Naive thymus-derived CD4-positive, alpha-beta T cell (primary cell): ENCODE measurements at regions not wholly inside any gene's neighbourhood (a gene's known extent, or its start where the extent isn't known, plus 50 kb on each side); places are given as distances from the start of the nearest gene placed in this dataset.

Experiments used
- ATAC-seq: fragments of 150-1000 bp; cut with Tn5 transposase; 2 replicates; pipeline ENCODE4 v1.10.0; 2021; ENCODE audit warnings: mild to moderate bottlenecking, moderate library complexity
- CTCF ChIA-PET: fragments of 350-600 bp; sonication (Branson Sonifier 250); formaldehyde crosslinking; loops from one replicate; lab custom pipeline; 2021; ENCODE audit warnings: antibody characterized with exemption; lab: Charles Lee
- POLR2A ChIA-PET: fragments of 350-600 bp; sonication (Branson Sonifier 250); formaldehyde crosslinking; loops from one replicate; lab custom pipeline; 2021; ENCODE audit warnings: antibody characterized with exemption, inconsistent platforms; lab: Charles Lee
- DNase-seq, 9 donors: peaks; one replicate each; pipeline versions ENCODE4 v3.0.0 to v3.0.0-alpha.2; 2020 to 2022; ENCODE audit warnings: mixed read lengths in 1 of 9
- H3K27ac ChIP-seq: one replicate; pipeline ENCODE4 v1.7.0; 2013; ENCODE audit warnings: mild to moderate bottlenecking, low read depth, low read length, moderate library complexity
- H3K27me3 ChIP-seq, 2 donors: one replicate each; pipeline ENCODE4 v1.7.0; 2013; ENCODE audit warnings: low read length in 2 of 2, mild to moderate bottlenecking in 2 of 2, moderate library complexity in 2 of 2; ENCODE audit not compliant: control insufficient read depth in 2 of 2, insufficient read depth in 2 of 2
- H3K36me3 ChIP-seq, 3 experiments: 1 replicate in 2 of 3; 2 replicates in 1 of 3; pipeline ENCODE4 v1.7.0; 2013; ENCODE audit warnings: low read length in 3 of 3, mild to moderate bottlenecking in 3 of 3, moderate library complexity in 1 of 3; ENCODE audit not compliant: insufficient read depth in 3 of 3, control insufficient read depth in 2 of 3
- H3K4me1 ChIP-seq, 2 donors: one replicate each; pipeline ENCODE4 v1.7.0; 2013; ENCODE audit warnings: low read length in 2 of 2, mild to moderate bottlenecking in 2 of 2, moderate library complexity in 1 of 2; ENCODE audit not compliant: control insufficient read depth in 2 of 2, insufficient read depth in 2 of 2
- H3K4me3 ChIP-seq: 2 replicates; pipeline ENCODE4 v1.7.0; 2013; ENCODE audit warnings: mild to moderate bottlenecking, low read length
- H3K9me3 ChIP-seq, 3 experiments: 1 replicate in 2 of 3; 2 replicates in 1 of 3; pipeline ENCODE4 v1.7.0; 2013; ENCODE audit warnings: low read length in 3 of 3; ENCODE audit not compliant: control insufficient read depth in 2 of 3
- H3K27ac Mint-ChIP-seq, 9 donors: one replicate each; pipeline ENCODE4 v1.8.0; 2020 to 2022; ENCODE audit warnings: mixed read lengths in 9 of 9, mild to moderate bottlenecking in 8 of 9, moderate library complexity in 5 of 9, inconsistent platforms in 2 of 9
- H3K27me3 Mint-ChIP-seq, 5 donors: one replicate each; pipeline ENCODE4 v1.8.0; 2021 to 2022; ENCODE audit warnings: mixed read lengths in 5 of 5, mild to moderate bottlenecking in 1 of 5
- H3K36me3 Mint-ChIP-seq, 5 donors: one replicate each; pipeline ENCODE4 v1.8.0; 2020 to 2022; ENCODE audit warnings: mixed read lengths in 5 of 5, mild to moderate bottlenecking in 3 of 5, inconsistent platforms in 1 of 5
- H3K4me1 Mint-ChIP-seq, 7 donors: one replicate each; pipeline ENCODE4 v1.8.0; 2020 to 2022; ENCODE audit warnings: mixed read lengths in 7 of 7, mild to moderate bottlenecking in 3 of 7, inconsistent platforms in 1 of 7
- H3K4me3 Mint-ChIP-seq, 10 donors: one replicate each; pipeline ENCODE4 v1.8.0; 2020 to 2022; ENCODE audit warnings: mild to moderate bottlenecking in 10 of 10, mixed read lengths in 10 of 10, moderate library complexity in 6 of 10, inconsistent platforms in 2 of 10
- H3K9me3 Mint-ChIP-seq, 11 donors: one replicate each; pipeline ENCODE4 v1.8.0; 2020 to 2022; ENCODE audit warnings: mixed read lengths in 11 of 11, mild to moderate bottlenecking in 4 of 11, inconsistent platforms in 1 of 11, moderate library complexity in 1 of 11
- intact Hi-C, 2 donors: fragments of 100-400 bp; cut with micrococcal nuclease; formaldehyde crosslinking; loops; one replicate each; pipeline ENCODE4 v1.15.1; 2023

- Mint-ChIP-seq H3K27me3 (peaks cover 0 to 53% (median 24%) of the 10 kb centered on the region in 5 donors), H3K4me3 (no peak overlapping the region), H3K27ac (no peak overlapping the region), H3K9me3 (peaks cover 0 to 5% (median 0%) of the 10 kb centered on the region in 11 donors), H3K36me3 (no peaks in the 10 kb centered on the region), H3K4me1 (peaks cover 0 to 4% (median 0%) of the 10 kb centered on the region in 7 donors)
- no peak overlapping the region for H3K27ac ChIP-seq
- no peaks in the 10 kb centered on the region for H3K27me3 ChIP-seq
- H3K4me1 ChIP-seq = no peaks in the 10 kb centered on the region
- H3K4me3 ChIP-seq = no peak overlapping the region
- intact Hi-C loops = no loop called here
- CTCF ChIA-PET = no interaction called here
- DNase-seq (no peak), ATAC-seq (no peak)
- H3K36me3 ChIP-seq = no peaks in the 10 kb centered on the region
- POLR2A ChIA-PET = no interaction called here
- no peaks in the 10 kb centered on the region for H3K9me3 ChIP-seq
Measured at GRCh38 chr22:48858856-48859255, 968.8 kb downstream of the BRD1 start.

DNA sequence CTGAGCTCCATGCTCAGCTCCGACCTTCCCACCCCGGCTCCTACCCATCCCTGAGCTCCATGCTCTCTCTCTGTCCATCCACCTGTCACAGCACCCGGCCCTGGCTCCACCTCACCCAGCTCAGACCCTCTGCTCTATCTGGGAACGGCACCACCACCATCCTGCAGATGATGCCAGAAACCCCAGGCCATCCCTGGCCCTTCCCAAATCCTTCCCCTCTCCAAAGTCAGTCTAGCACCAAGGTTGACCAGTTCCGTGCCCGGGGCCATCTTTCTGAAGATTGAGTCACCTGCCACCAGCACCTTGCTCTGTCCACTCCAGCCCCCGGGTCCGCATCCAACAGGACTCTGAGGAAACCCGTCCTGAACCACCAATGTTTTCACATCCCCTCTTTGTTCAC lies 969.6 kb downstream of the BRD1 start:
- no peak overlapping the region for H3K27ac Mint-ChIP-seq
- CTCF ChIA-PET = no interaction called here

DNA sequence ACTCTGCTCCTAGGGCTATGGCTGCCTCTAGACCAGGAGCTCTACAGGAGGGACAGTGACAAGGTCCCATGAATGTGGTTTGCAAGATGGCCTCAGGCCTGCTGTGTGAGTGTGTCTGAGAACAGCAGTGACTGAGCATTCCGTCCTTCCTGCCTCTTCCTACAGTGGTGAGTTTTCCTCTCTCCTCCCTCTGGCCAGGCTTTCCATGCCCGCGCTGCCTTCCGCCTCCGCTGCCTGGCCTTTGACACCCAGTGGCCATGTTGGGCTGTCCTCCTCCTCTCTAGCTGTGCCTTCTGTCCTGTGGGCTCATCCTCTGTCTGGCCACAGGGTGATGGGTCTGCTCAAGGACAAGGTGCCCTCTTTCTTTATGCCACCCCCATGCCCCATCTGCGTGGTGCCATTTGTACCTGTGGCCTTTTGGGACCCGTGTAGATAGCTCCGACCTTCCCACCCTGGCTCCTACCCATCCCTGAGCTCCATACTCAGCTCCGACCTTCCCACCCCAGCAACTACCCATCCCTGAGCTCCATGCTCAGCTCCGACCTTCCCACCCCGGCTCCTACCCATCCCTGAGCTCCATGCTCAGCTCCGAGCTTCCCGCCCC lies 970.4 kb downstream of the BRD1 start:
- Histone ChIP-seq H3K36me3 (no peaks in the 10 kb centered on the region), H3K4me3 (no peak overlapping the region), H3K4me1 (no peaks in the 10 kb centered on the region), H3K27ac (no peak overlapping the region), H3K27me3 (no peaks in the 10 kb centered on the region), H3K9me3 (no peaks in the 10 kb centered on the region)
- Mint-ChIP-seq H3K9me3 (peaks cover 0 to 5% (median 0%) of the 10 kb centered on the region in 11 donors), H3K27me3 (peaks cover 0 to 57% (median 23%) of the 10 kb centered on the region in 5 donors), H3K4me3 (no peak overlapping the region), H3K36me3 (no peaks in the 10 kb centered on the region), H3K4me1 (peaks cover 0 to 4% (median 0%) of the 10 kb centered on the region in 7 donors), H3K27ac (no peak overlapping the region)
- intact Hi-C loops = no loop called here
- POLR2A ChIA-PET = no interaction called here
- DNase-seq = no peak
- no peak for ATAC-seq
- CTCF ChIA-PET = no interaction called here

More for the DNA sequence above, 969.6 kb downstream of the BRD1 start:
- Histone ChIP-seq H3K27me3 (no peaks in the 10 kb centered on the region), H3K9me3 (no peaks in the 10 kb centered on the region), H3K4me3 (no peak overlapping the region), H3K4me1 (no peaks in the 10 kb centered on the region), H3K36me3 (no peaks in the 10 kb centered on the region), H3K27ac (no peak overlapping the region)
- peaks cover 0 to 4% (median 0%) of the 10 kb centered on the region in 7 donors for H3K4me1 Mint-ChIP-seq
- ATAC-seq (no peak), DNase-seq (no peak)
- peaks cover 0 to 5% (median 0%) of the 10 kb centered on the region in 11 donors for H3K9me3 Mint-ChIP-seq
- intact Hi-C loops = no loop called here
- no peak overlapping the region for H3K4me3 Mint-ChIP-seq
- POLR2A ChIA-PET = no interaction called here
- H3K27me3 Mint-ChIP-seq = peaks cover 0 to 55% (median 23%) of the 10 kb centered on the region in 5 donors
- H3K36me3 Mint-ChIP-seq = no peaks in the 10 kb centered on the region

GRCh38 chr22:48856308-48856615 lies 971.4 kb downstream of the BRD1 start:
- DNase-seq = no peak
- no peaks in the 10 kb centered on the region for H3K4me1 ChIP-seq

DNA sequence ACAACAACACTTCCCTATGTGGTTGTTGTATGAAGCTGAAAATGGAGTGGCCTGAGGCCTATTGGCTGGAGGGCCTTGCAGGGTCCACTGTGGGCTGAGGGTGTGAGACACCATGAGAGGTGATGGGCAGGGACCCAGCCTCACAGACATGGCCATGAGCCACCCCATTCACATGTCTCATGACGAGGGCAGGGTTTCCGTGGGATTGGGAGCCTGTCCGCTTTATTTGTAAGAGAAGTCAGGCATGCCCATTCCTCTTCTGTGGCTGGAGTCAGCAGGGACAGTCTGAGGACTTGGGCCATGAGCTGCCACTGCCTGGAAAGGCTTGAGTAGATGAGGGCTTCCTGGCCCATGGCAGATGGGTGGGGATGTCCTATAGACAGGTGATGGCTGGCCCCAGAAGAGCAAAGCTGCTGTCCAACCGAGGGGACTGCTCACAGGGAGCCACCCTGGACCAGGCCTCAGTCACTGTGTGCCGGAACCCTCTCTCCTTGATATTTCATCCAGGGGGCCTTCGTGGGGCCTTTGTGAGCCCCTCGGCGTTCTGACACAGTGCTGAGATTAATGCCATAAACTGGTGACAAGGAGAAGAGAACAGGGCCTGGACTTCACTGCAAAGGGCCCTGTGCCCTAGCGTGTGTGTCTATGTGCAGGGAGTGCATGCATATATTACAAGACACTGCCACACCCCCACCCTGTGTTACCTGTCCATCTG lies 971.9 kb downstream of the BRD1 start:
- H3K4me1 Mint-ChIP-seq = peaks cover 0 to 4% (median 0%) of the 10 kb centered on the region in 7 donors
- DNase-seq = no peak
- no peak overlapping the region for H3K4me3 ChIP-seq
- H3K27me3 ChIP-seq = no peaks in the 10 kb centered on the region
- H3K9me3 Mint-ChIP-seq = peaks cover 0 to 5% (median 0%) of the 10 kb centered on the region in 11 donors
- CTCF ChIA-PET = no interaction called here
- H3K4me1 ChIP-seq = no peaks in the 10 kb centered on the region
- H3K36me3 ChIP-seq = no peaks in the 10 kb centered on the region
- POLR2A ChIA-PET = no interaction called here
- H3K4me3 Mint-ChIP-seq = no peak overlapping the region
- H3K27ac ChIP-seq = no peak overlapping the region
- no peaks in the 10 kb centered on the region for H3K36me3 Mint-ChIP-seq
- H3K9me3 ChIP-seq = no peaks in the 10 kb centered on the region
- ATAC-seq = no peak
- H3K27me3 Mint-ChIP-seq = peaks cover 0 to 60% (median 21%) of the 10 kb centered on the region in 5 donors
- no peak overlapping the region for H3K27ac Mint-ChIP-seq
- intact Hi-C loops = no loop called here

More at GRCh38 chr22:48856308-48856615, 971.4 kb downstream of the BRD1 start:
- H3K27ac ChIP-seq = no peak overlapping the region
- intact Hi-C loops = no loop called here
- H3K9me3 ChIP-seq = no peaks in the 10 kb centered on the region
- Mint-ChIP-seq H3K36me3 (no peaks in the 10 kb centered on the region), H3K4me3 (no peak overlapping the region), H3K27ac (no peak overlapping the region), H3K27me3 (peaks cover 0 to 60% (median 23%) of the 10 kb centered on the region in 5 donors), H3K9me3 (peaks cover 0 to 5% (median 0%) of the 10 kb centered on the region in 11 donors), H3K4me1 (peaks cover 0 to 4% (median 0%) of the 10 kb centered on the region in 7 donors)
- ChIA-PET POLR2A (no interaction called here), CTCF (no interaction called here)
- no peaks in the 10 kb centered on the region for H3K36me3 ChIP-seq
- no peak for ATAC-seq
- H3K4me3 ChIP-seq = no peak overlapping the region
- H3K27me3 ChIP-seq = no peaks in the 10 kb centered on the region

- no peaks in the 10 kb centered on the region for H3K9me3 ChIP-seq
- H3K4me1 ChIP-seq = no peaks in the 10 kb centered on the region
- H3K4me3 ChIP-seq = no peak overlapping the region
- CTCF ChIA-PET = no interaction called here
- H3K4me3 Mint-ChIP-seq = no peak overlapping the region
- POLR2A ChIA-PET = no interaction called here
- ATAC-seq (no peak), DNase-seq (no peak)
- H3K27ac Mint-ChIP-seq = no peak overlapping the region
- H3K27me3 ChIP-seq = no peaks in the 10 kb centered on the region
- H3K27ac ChIP-seq = no peak overlapping the region
- intact Hi-C loops = no loop called here
- H3K36me3 Mint-ChIP-seq = no peaks in the 10 kb centered on the region
- H3K27me3 Mint-ChIP-seq = peaks cover 0 to 61% (median 16%) of the 10 kb centered on the region in 5 donors
- H3K9me3 Mint-ChIP-seq = peaks cover 0 to 5% (median 0%) of the 10 kb centered on the region in 11 donors
- H3K36me3 ChIP-seq = no peaks in the 10 kb centered on the region
- peaks cover 0 to 4% (median 0%) of the 10 kb centered on the region in 7 donors for H3K4me1 Mint-ChIP-seq
Measured at GRCh38 chr22:48855013-48855412, 972.7 kb downstream of the BRD1 start.
